CD14-positive monocyte (primary cell): ENCODE measurements at regions not wholly inside any gene's neighbourhood (a gene's known extent, or its start where the extent isn't known, plus 50 kb on each side); places are given as distances from the start of the nearest gene placed in this dataset.

Source experiments
- DNase-seq, 3 donors: peaks; one replicate each; pipeline ENCODE4 v3.0.0-alpha.2; 2011 to 2022
- H2AFZ ChIP-seq: 2 replicates; pipeline ENCODE4 v1.6.0; 2012; ENCODE audit warnings: mild to moderate bottlenecking, low read depth, low read length, inconsistent platforms; ENCODE audit not compliant: insufficient read depth, poor library complexity, severe bottlenecking
- H3K27ac ChIP-seq, 2 donors: 1 replicate in 1 of 2; 2 replicates in 1 of 2; pipeline ENCODE4 v1.5.1; 2012 to 2013; ENCODE audit warnings: low read length in 2 of 2, control low read depth in 1 of 2, inconsistent platforms in 1 of 2, low read depth in 1 of 2, mild to moderate bottlenecking in 1 of 2
- H3K27me3 ChIP-seq, 2 donors: one replicate each; pipeline versions ENCODE4 v1.6.0 to v1.6.1; 2011 to 2013; ENCODE audit warnings: low read length in 2 of 2; ENCODE audit not compliant: control insufficient read depth in 2 of 2, insufficient read depth in 2 of 2
- H3K36me3 ChIP-seq, 2 donors: replicated peaks in 1 of 2; 1 replicate in 1 of 2; 2 replicates in 1 of 2; pipeline versions ENCODE4 v1.5.1 to v1.6.1; 2012 to 2013; ENCODE audit warnings: low read length in 2 of 2, control low read depth in 1 of 2, inconsistent platforms in 1 of 2, mild to moderate bottlenecking in 1 of 2; ENCODE audit not compliant: insufficient read depth in 2 of 2, control insufficient read depth in 1 of 2
- H3K4me1 ChIP-seq, 2 donors: 1 replicate in 1 of 2; 2 replicates in 1 of 2; pipeline versions ENCODE4 v1.5.1 to v1.6.1; 2012 to 2013; ENCODE audit warnings: low read length in 2 of 2, control low read depth in 1 of 2, inconsistent platforms in 1 of 2, mild to moderate bottlenecking in 1 of 2, moderate library complexity in 1 of 2; ENCODE audit not compliant: insufficient read depth in 2 of 2, control insufficient read depth in 1 of 2
- H3K4me2 ChIP-seq: replicated peaks from 2 replicates; pipeline ENCODE3; 2012; ENCODE audit warnings: low read length, moderate library complexity, mild to moderate bottlenecking; ENCODE audit not compliant: poor library complexity, severe bottlenecking; ENCODE audit errors: extremely low read depth
- H3K4me3 ChIP-seq, 3 experiments: fragments of 200-600 bp in 1 of 3; sonication (generic) in 1 of 3; replicated peaks in 1 of 3; 1 replicate in 2 of 3; 2 replicates in 1 of 3; pipeline ENCODE4 v1.5.1; 2011 to 2013; ENCODE audit warnings: low read length in 3 of 3, mild to moderate bottlenecking in 3 of 3, control low read depth in 2 of 3, low read depth in 2 of 3, inconsistent platforms in 1 of 3, moderate library complexity in 1 of 3
- H3K79me2 ChIP-seq: 2 replicates; pipeline ENCODE4 v1.6.0; 2012; ENCODE audit warnings: mild to moderate bottlenecking, control low read depth, inconsistent platforms, low read length, moderate library complexity; ENCODE audit not compliant: insufficient read depth
- H3K9ac ChIP-seq: 2 replicates; pipeline ENCODE4 v1.6.0; 2017; ENCODE audit warnings: low read length, mild to moderate bottlenecking; ENCODE audit not compliant: insufficient read depth, poor library complexity, severe bottlenecking
- H3K9me3 ChIP-seq, 2 donors: replicated peaks in 1 of 2; 1 replicate in 1 of 2; 2 replicates in 1 of 2; pipeline versions ENCODE4 v1.5.1 to v1.6.1; 2012 to 2013; ENCODE audit warnings: low read length in 2 of 2, control low read depth in 1 of 2; ENCODE audit not compliant: control insufficient read depth in 1 of 2, insufficient read depth in 1 of 2
- H4K20me1 ChIP-seq: 2 replicates; pipeline ENCODE4 v1.6.0; 2012; ENCODE audit warnings: mild to moderate bottlenecking, low read length, control low read depth, moderate library complexity; ENCODE audit not compliant: insufficient read depth
- H3K27ac Mint-ChIP-seq, 7 donors: one replicate each; pipeline ENCODE4 v1.8.0; 2020; ENCODE audit warnings: mild to moderate bottlenecking in 7 of 7, mixed read lengths in 7 of 7, moderate library complexity in 6 of 7, inconsistent platforms in 2 of 7
- H3K27me3 Mint-ChIP-seq, 3 donors: one replicate each; pipeline ENCODE4 v1.8.0; 2021 to 2022; ENCODE audit warnings: low read depth in 3 of 3, mild to moderate bottlenecking in 3 of 3, mixed read lengths in 3 of 3, moderate library complexity in 3 of 3, inconsistent platforms in 1 of 3
- H3K36me3 Mint-ChIP-seq, 2 donors: one replicate each; pipeline ENCODE4 v1.8.0; 2020; ENCODE audit warnings: mixed read lengths in 2 of 2, inconsistent platforms in 1 of 2, mild to moderate bottlenecking in 1 of 2
- H3K4me1 Mint-ChIP-seq: one replicate; pipeline ENCODE4 v1.8.0; 2020; ENCODE audit warnings: mild to moderate bottlenecking, mixed read lengths
- H3K4me3 Mint-ChIP-seq, 2 donors: one replicate each; pipeline ENCODE4 v1.8.0; 2020; ENCODE audit warnings: mild to moderate bottlenecking in 2 of 2, mixed read lengths in 2 of 2, moderate library complexity in 1 of 2
- H3K9me3 Mint-ChIP-seq, 7 donors: one replicate each; pipeline ENCODE4 v1.8.0; 2020 to 2022; ENCODE audit warnings: mixed read lengths in 7 of 7, mild to moderate bottlenecking in 6 of 7, moderate library complexity in 6 of 7, inconsistent platforms in 2 of 7
- WGBS: methylation state at CpG from one replicate; pipeline ENCODE4 v1.1.5; 2013; ENCODE audit warnings: missing lambda C conversion rate; ENCODE audit not compliant: insufficient coverage; 5-methylcytosine and 5-hydroxymethylcytosine counted together
- intact Hi-C, 2 donors: fragments of 100-400 bp; cut with micrococcal nuclease; formaldehyde crosslinking; loops; one replicate each; pipeline versions ENCODE4 v1.15.0 to v1.15.1; 2023
- TF ChIP-seq, protein P1 (sequence below): fragments of 200-600 bp; IDR thresholded peaks from one replicate; pipeline ENCODE4 v1.8.0; 2022; ENCODE audit warnings: antibody characterized with exemption, mild to moderate bottlenecking

DNA sequence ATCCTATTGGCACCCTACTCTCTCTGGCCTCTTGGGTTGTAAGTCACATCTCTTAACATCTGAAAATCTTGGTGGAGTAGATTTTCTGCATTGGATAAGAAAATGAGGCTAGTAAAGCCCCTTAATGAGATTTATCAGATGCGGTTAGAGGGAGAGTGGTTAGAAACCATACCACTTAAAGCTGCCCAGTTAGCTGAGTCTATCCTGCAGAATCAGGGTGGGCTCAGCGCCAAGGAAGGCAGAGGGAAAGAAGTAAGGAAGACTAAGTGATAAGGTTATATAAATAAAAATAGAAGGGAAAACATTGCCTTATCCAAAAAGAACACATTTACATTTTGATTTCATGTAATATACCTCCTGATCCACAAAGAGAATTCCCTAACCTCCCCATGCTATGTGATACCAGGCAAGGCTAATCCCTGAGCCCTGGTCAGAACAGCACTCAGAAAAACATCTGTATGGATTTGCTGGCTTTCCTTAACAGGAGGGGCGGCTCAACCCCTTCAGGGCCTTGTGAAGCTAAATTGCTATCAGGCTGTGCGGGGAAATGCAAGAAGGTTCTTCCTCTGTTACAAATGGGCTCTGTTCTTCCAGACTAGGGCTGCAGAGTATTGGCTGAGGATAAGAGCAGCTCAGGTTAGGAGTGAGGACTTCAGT is 101.7 kb downstream of the SNX19 start:
- Mint-ChIP-seq H3K4me3 (no peak overlapping the region), H3K4me1 (no peaks in the 10 kb centered on the region), H3K36me3 (no peaks in the 10 kb centered on the region), H3K27ac (no peak overlapping the region), H3K27me3 (peaks cover 2 to 13% (median 7%) of the 10 kb centered on the region in 3 donors), H3K9me3 (peaks cover 0 to 2% (median 0%) of the 10 kb centered on the region in 7 donors)
- no peak for DNase-seq
- H3K4me3 ChIP-seq: no peak overlapping the region
- H4K20me1 ChIP-seq: no peaks in the 10 kb centered on the region
- H3K4me1 ChIP-seq: no peaks in the 10 kb centered on the region
- H3K9ac ChIP-seq: no peak overlapping the region
- no peaks in the 10 kb centered on the region for H3K36me3 ChIP-seq
- intact Hi-C loops: no loop called here
- H3K9me3 ChIP-seq: no peaks in the 10 kb centered on the region
- TF ChIP-seq, protein P1, sequence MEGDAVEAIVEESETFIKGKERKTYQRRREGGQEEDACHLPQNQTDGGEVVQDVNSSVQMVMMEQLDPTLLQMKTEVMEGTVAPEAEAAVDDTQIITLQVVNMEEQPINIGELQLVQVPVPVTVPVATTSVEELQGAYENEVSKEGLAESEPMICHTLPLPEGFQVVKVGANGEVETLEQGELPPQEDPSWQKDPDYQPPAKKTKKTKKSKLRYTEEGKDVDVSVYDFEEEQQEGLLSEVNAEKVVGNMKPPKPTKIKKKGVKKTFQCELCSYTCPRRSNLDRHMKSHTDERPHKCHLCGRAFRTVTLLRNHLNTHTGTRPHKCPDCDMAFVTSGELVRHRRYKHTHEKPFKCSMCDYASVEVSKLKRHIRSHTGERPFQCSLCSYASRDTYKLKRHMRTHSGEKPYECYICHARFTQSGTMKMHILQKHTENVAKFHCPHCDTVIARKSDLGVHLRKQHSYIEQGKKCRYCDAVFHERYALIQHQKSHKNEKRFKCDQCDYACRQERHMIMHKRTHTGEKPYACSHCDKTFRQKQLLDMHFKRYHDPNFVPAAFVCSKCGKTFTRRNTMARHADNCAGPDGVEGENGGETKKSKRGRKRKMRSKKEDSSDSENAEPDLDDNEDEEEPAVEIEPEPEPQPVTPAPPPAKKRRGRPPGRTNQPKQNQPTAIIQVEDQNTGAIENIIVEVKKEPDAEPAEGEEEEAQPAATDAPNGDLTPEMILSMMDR: no peak
- no peaks in the 10 kb centered on the region for H3K27me3 ChIP-seq
- H3K27ac ChIP-seq: no peak overlapping the region
- 97% methylated on average over 3 of the region's 4 CpGs for WGBS
- H3K79me2 ChIP-seq: no peaks in the 10 kb centered on the region
- H2AFZ ChIP-seq: no peak overlapping the region
- no peak overlapping the region for H3K4me2 ChIP-seq

DNA sequence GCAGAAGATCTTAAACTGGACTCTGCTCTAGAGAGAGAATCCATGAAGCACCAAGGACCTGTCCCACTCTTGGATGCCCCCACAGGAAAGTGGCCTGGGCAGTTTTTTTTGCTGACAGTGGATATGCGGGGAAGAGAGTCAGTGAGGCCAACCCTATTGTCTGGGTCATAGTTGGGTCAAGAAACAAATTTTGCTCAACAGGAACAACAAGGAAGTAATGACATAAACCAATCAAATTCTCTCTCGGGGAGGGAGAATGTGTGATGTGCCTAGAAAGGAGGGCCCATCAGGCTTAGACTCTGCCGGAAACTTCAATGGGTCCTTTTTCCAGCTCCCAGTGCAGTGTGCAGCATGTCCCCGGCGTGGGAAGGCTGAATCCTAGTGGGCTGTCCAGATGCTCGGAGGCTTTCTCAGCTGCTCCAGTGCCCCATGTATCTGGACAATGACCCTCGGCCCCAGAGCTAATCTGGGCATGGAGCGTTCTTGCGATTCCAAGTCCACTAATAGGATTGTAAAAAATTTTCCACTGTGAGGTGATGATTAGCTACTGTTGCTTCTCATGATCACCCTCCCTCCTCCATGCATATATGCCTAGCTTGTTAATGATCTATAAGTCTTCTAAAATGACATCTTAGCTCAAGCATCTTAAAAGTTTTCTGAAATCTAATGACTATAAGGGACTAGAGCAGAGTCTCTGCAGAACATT is 101.0 kb downstream of the SNX19 start:
- TF ChIP-seq, protein P1: no peak
- no peaks in the 10 kb centered on the region for H4K20me1 ChIP-seq
- intact Hi-C loops: no loop called here
- no peaks in the 10 kb centered on the region for H3K36me3 ChIP-seq
- DNase-seq: no peak
- peaks cover 0 to 2% (median 0%) of the 10 kb centered on the region in 7 donors for H3K9me3 Mint-ChIP-seq
- no peaks in the 10 kb centered on the region for H3K36me3 Mint-ChIP-seq
- H3K4me2 ChIP-seq: no peak overlapping the region
- H3K79me2 ChIP-seq: no peaks in the 10 kb centered on the region
- no peaks in the 10 kb centered on the region for H3K27me3 ChIP-seq
- no peak overlapping the region for H3K4me3 ChIP-seq
- H3K4me1 Mint-ChIP-seq: no peaks in the 10 kb centered on the region
- H3K9me3 ChIP-seq: no peaks in the 10 kb centered on the region
- no peak overlapping the region for H2AFZ ChIP-seq
- no peak overlapping the region for H3K4me3 Mint-ChIP-seq
- H3K27me3 Mint-ChIP-seq: peaks cover 2 to 13% (median 7%) of the 10 kb centered on the region in 3 donors
- H3K27ac Mint-ChIP-seq: no peak overlapping the region
- H3K4me1 ChIP-seq: no peaks in the 10 kb centered on the region
- 100% methylated on average over 4 of the region's 9 CpGs for WGBS
- no peak overlapping the region for H3K27ac ChIP-seq
- no peak overlapping the region for H3K9ac ChIP-seq
